ENCODE measurements at regions not wholly inside any gene's neighbourhood (a gene's known extent, or its start where the extent isn't known, plus 50 kb on each side); places are given as distances from the start of the nearest gene placed in this dataset.

- H3K27ac Mint-ChIP-seq (ENCODE audit: unreplicated experiment), result no peak overlapping the region
- no peaks in the 10 kb centered on the region for H3K36me3 Mint-ChIP-seq (ENCODE audit: low read depth)
- H3K4me3 Mint-ChIP-seq (ENCODE audit: unreplicated experiment), result no peak overlapping the region
- H3K9me3 Mint-ChIP-seq (ENCODE audit: low read depth), result no peaks in the 10 kb centered on the region
- peaks cover 17% of the 10 kb centered on the region for H3K4me1 Mint-ChIP-seq (ENCODE audit: low read depth)
- TF ChIP-seq CTCF (IDR thresholded peaks at IDR 0.05), result no peak
- no peak for DNase-seq (ENCODE audit: low spot score)
- no peaks in the 10 kb centered on the region for H3K27me3 Mint-ChIP-seq (ENCODE audit: low read depth)
These were observed 182.5 kb upstream of the AKR1E2 start for GRCh38 chr10:4643471-4643870.

GRCh38 chr10:4639960-4640359, 186.0 kb upstream of the AKR1E2 start:
- Mint-ChIP-seq H3K4me3 (ENCODE audit: unreplicated experiment) (no peak overlapping the region), H3K36me3 (ENCODE audit: low read depth) (no peaks in the 10 kb centered on the region), H3K9me3 (ENCODE audit: low read depth) (no peaks in the 10 kb centered on the region), H3K27ac (ENCODE audit: unreplicated experiment) (no peak overlapping the region), H3K4me1 (ENCODE audit: low read depth) (no peaks in the 10 kb centered on the region), H3K27me3 (ENCODE audit: low read depth) (no peaks in the 10 kb centered on the region)
- no peak for DNase-seq (ENCODE audit: low spot score)
- no peak for TF ChIP-seq CTCF (IDR thresholded peaks at IDR 0.05)

- no peaks in the 10 kb centered on the region for H3K36me3 Mint-ChIP-seq (ENCODE audit: low read depth)
- no peaks in the 10 kb centered on the region for H3K9me3 Mint-ChIP-seq (ENCODE audit: low read depth)
- no peaks in the 10 kb centered on the region for H3K4me1 Mint-ChIP-seq (ENCODE audit: low read depth)
- TF ChIP-seq CTCF (IDR thresholded peaks at IDR 0.05), result no peak
- no peak for DNase-seq (ENCODE audit: low spot score)
- no peaks in the 10 kb centered on the region for H3K27me3 Mint-ChIP-seq (ENCODE audit: low read depth)
- H3K27ac Mint-ChIP-seq (ENCODE audit: unreplicated experiment), result no peak overlapping the region
- H3K4me3 Mint-ChIP-seq (ENCODE audit: unreplicated experiment), result no peak overlapping the region
These were observed 187.9 kb upstream of the AKR1E2 start for GRCh38 chr10:4638099-4638498.

GRCh38 chr10:4637657-4638056, 188.3 kb upstream of the AKR1E2 start:
- H3K9me3 Mint-ChIP-seq (ENCODE audit: low read depth), result no peaks in the 10 kb centered on the region
- H3K4me3 Mint-ChIP-seq (ENCODE audit: unreplicated experiment), result no peak overlapping the region
- no peaks in the 10 kb centered on the region for H3K36me3 Mint-ChIP-seq (ENCODE audit: low read depth)
- no peak overlapping the region for H3K27ac Mint-ChIP-seq (ENCODE audit: unreplicated experiment)
- no peaks in the 10 kb centered on the region for H3K27me3 Mint-ChIP-seq (ENCODE audit: low read depth)
- H3K4me1 Mint-ChIP-seq (ENCODE audit: low read depth), result no peaks in the 10 kb centered on the region
- TF ChIP-seq CTCF (IDR thresholded peaks at IDR 0.05), result no peak
- DNase-seq (ENCODE audit: low spot score), result no peak

- H3K27ac Mint-ChIP-seq (ENCODE audit: unreplicated experiment), result no peak overlapping the region
- H3K36me3 Mint-ChIP-seq (ENCODE audit: low read depth), result no peaks in the 10 kb centered on the region
- H3K4me3 Mint-ChIP-seq (ENCODE audit: unreplicated experiment), result no peak overlapping the region
- no peak for TF ChIP-seq CTCF (IDR thresholded peaks at IDR 0.05)
- no peaks in the 10 kb centered on the region for H3K27me3 Mint-ChIP-seq (ENCODE audit: low read depth)
- no peaks in the 10 kb centered on the region for H3K4me1 Mint-ChIP-seq (ENCODE audit: low read depth)
- H3K9me3 Mint-ChIP-seq (ENCODE audit: low read depth), result no peaks in the 10 kb centered on the region
- no peak for DNase-seq (ENCODE audit: low spot score)
These were observed 190.1 kb upstream of the AKR1E2 start for GRCh38 chr10:4635883-4636282.

All from chondrocyte (in vitro differentiated cells).